H9 (cell line): ENCODE measurements at regions not wholly inside any gene's neighbourhood (a gene's known extent, or its start where the extent isn't known, plus 50 kb on each side); places are given as distances from the start of the nearest gene placed in this dataset.

Experiments used
- DNase-seq: peaks from one replicate; pipeline ENCODE4 v3.0.0-alpha.2; 2017
- H2AFZ ChIP-seq: one replicate; pipeline ENCODE4 v1.6.1; 2013; ENCODE audit warnings: mild to moderate bottlenecking, low read length, control low read depth, moderate library complexity
- H2AK5ac ChIP-seq: 2 replicates; pipeline ENCODE4 v1.6.1; 2013; ENCODE audit warnings: low read length, control low read depth, mixed read lengths; ENCODE audit not compliant: insufficient read length
- H2BK120ac ChIP-seq: one replicate; pipeline ENCODE4 v1.6.1; 2013; ENCODE audit warnings: low read depth, mild to moderate bottlenecking, low read length, control low read depth, inconsistent platforms; ENCODE audit not compliant: poor library complexity, severe bottlenecking
- H2BK12ac ChIP-seq: 2 replicates; pipeline ENCODE4 v1.6.1; 2013; ENCODE audit warnings: low read length, control low read depth, mixed read lengths, low read depth; ENCODE audit not compliant: insufficient read length
- H2BK15ac ChIP-seq: 2 replicates; pipeline ENCODE4 v1.6.1; 2013; ENCODE audit warnings: low read depth, low read length, control low read depth
- H2BK20ac ChIP-seq: one replicate; pipeline ENCODE4 v1.6.1; 2013; ENCODE audit warnings: low read depth, mild to moderate bottlenecking, low read length, control low read depth, inconsistent platforms; ENCODE audit not compliant: poor library complexity, severe bottlenecking
- H2BK5ac ChIP-seq: 2 replicates; pipeline ENCODE4 v1.6.1; 2013; ENCODE audit warnings: low read length, control low read depth, mixed read lengths; ENCODE audit not compliant: insufficient read length
- H3K14ac ChIP-seq: 2 replicates; pipeline ENCODE4 v1.6.1; 2013; ENCODE audit warnings: low read length, control low read depth; ENCODE audit not compliant: insufficient read depth
- H3K18ac ChIP-seq: 2 replicates; pipeline ENCODE4 v1.6.1; 2013; ENCODE audit warnings: low read depth, mild to moderate bottlenecking, mixed read lengths, low read length, control low read depth; ENCODE audit not compliant: insufficient read length
- H3K23ac ChIP-seq: 2 replicates; pipeline ENCODE4 v1.6.1; 2013; ENCODE audit warnings: low read length, control low read depth, mixed read lengths, low read depth; ENCODE audit not compliant: insufficient read length
- H3K23me2 ChIP-seq: 2 replicates; pipeline ENCODE4 v1.6.1; 2013; ENCODE audit warnings: low read depth, mild to moderate bottlenecking, mixed read lengths, low read length, control low read depth; ENCODE audit not compliant: insufficient read length, poor library complexity, severe bottlenecking
- H3K27ac ChIP-seq: 2 replicates; pipeline ENCODE4 v1.5.1; 2013; ENCODE audit warnings: low read length, control low read depth, mixed read lengths, low read depth; ENCODE audit not compliant: insufficient read length
- H3K27me3 ChIP-seq: 2 replicates; pipeline ENCODE4 v1.6.1; 2013; ENCODE audit warnings: low read length, control low read depth, inconsistent platforms; ENCODE audit not compliant: insufficient read depth
- H3K4ac ChIP-seq: 2 replicates; pipeline ENCODE4 v1.6.1; 2013; ENCODE audit warnings: low read depth, mild to moderate bottlenecking, control low read depth, inconsistent platforms, low read length, moderate library complexity
- H3K4me1 ChIP-seq: 2 replicates; pipeline ENCODE4 v1.6.1; 2013; ENCODE audit warnings: low read length, control low read depth, inconsistent platforms; ENCODE audit not compliant: insufficient read depth
- H3K4me2 ChIP-seq: 2 replicates; pipeline ENCODE4 v1.6.1; 2013; ENCODE audit warnings: low read length, control low read depth, mixed read lengths; ENCODE audit not compliant: insufficient read length, insufficient read depth
- H3K56ac ChIP-seq: 2 replicates; pipeline ENCODE4 v1.6.1; 2013; ENCODE audit warnings: low read depth, mild to moderate bottlenecking, mixed read lengths, low read length, control low read depth; ENCODE audit not compliant: insufficient read length
- H3K79me1 ChIP-seq: 2 replicates; pipeline ENCODE4 v1.6.1; 2013; ENCODE audit warnings: low read depth, mild to moderate bottlenecking, moderate library complexity, low read length, control low read depth, inconsistent platforms; ENCODE audit not compliant: insufficient read depth, poor library complexity, severe bottlenecking
- H3K79me2 ChIP-seq: 2 replicates; pipeline ENCODE4 v1.6.1; 2013; ENCODE audit warnings: low read length, control low read depth, inconsistent platforms; ENCODE audit not compliant: insufficient read depth
- H3K9ac ChIP-seq: 2 replicates; pipeline ENCODE4 v1.6.1; 2013; ENCODE audit warnings: low read length, control low read depth, mixed read lengths; ENCODE audit not compliant: insufficient read length; ENCODE audit errors: extremely low read depth
- H3K9me3 ChIP-seq: one replicate; pipeline ENCODE4 v1.6.1; 2013; ENCODE audit warnings: low read depth, low read length, inconsistent platforms; ENCODE audit not compliant: control insufficient read depth
- H3T11ph ChIP-seq: one replicate; pipeline ENCODE4 v1.6.1; 2013; ENCODE audit warnings: mild to moderate bottlenecking, low read length, control low read depth, inconsistent platforms
- H4K20me1 ChIP-seq: one replicate; pipeline ENCODE4 v1.6.1; 2013; ENCODE audit not compliant: control insufficient read depth, insufficient read length, insufficient read depth
- H4K5ac ChIP-seq: 2 replicates; pipeline ENCODE4 v1.6.1; 2013; ENCODE audit warnings: low read depth, mild to moderate bottlenecking, mixed read lengths, low read length, control low read depth; ENCODE audit not compliant: insufficient read length
- H4K8ac ChIP-seq: replicated peaks from 2 replicates; pipeline ENCODE4 v1.6.1; 2013; ENCODE audit warnings: low read length, control low read depth, mixed read lengths, low read depth; ENCODE audit not compliant: insufficient read length
- H4K91ac ChIP-seq: 2 replicates; pipeline ENCODE4 v1.6.1; 2013; ENCODE audit warnings: low read depth, mild to moderate bottlenecking, moderate library complexity, mixed read lengths, low read length, control low read depth; ENCODE audit not compliant: insufficient read length
- H3K27ac Mint-ChIP-seq, 3 experiments: 2 replicates in 2 of 3; 3 replicates in 1 of 3; pipeline ENCODE4 v1.8.0; 2020 to 2021; ENCODE audit warnings: mixed read lengths in 3 of 3, mild to moderate bottlenecking in 1 of 3, moderate library complexity in 1 of 3
- H3K27me3 Mint-ChIP-seq: 2 replicates; pipeline ENCODE4 v1.8.0; 2021; ENCODE audit warnings: low read depth, mild to moderate bottlenecking, moderate library complexity, mixed read lengths
- H3K36me3 Mint-ChIP-seq, 3 experiments: 2 replicates in 2 of 3; 3 replicates in 1 of 3; pipeline ENCODE4 v1.8.0; 2020 to 2021; ENCODE audit warnings: low read depth in 3 of 3, mixed read lengths in 3 of 3; ENCODE audit not compliant: insufficient read depth in 1 of 3
- H3K4me1 Mint-ChIP-seq, 2 experiments: 2 replicates each; pipeline ENCODE4 v1.8.0; 2020; ENCODE audit warnings: mixed read lengths in 2 of 2
- H3K4me3 Mint-ChIP-seq, 2 experiments: 2 replicates in 1 of 2; 3 replicates in 1 of 2; pipeline ENCODE4 v1.8.0; 2020 to 2021; ENCODE audit warnings: mild to moderate bottlenecking in 2 of 2, mixed read lengths in 2 of 2, moderate library complexity in 1 of 2
- H3K9me3 Mint-ChIP-seq, 2 experiments: 2 replicates in 1 of 2; 3 replicates in 1 of 2; pipeline ENCODE4 v1.8.0; 2020; ENCODE audit warnings: mild to moderate bottlenecking in 2 of 2, mixed read lengths in 2 of 2, moderate library complexity in 1 of 2
- WGBS: extraction: QIAGEN DNeasy Blood & Tissue Kit; methylation state at CpG from one replicate; pipeline ENCODE4 v1.1.7; 2013; ENCODE audit warnings: missing lambda C conversion rate, low lambda C conversion rate, mixed read lengths; ENCODE audit not compliant: insufficient read length; ENCODE audit errors: extremely low coverage; 5-methylcytosine and 5-hydroxymethylcytosine counted together
- TF ChIP-seq, protein P1 (sequence below): fragments of 200-600 bp; sonication (generic); conservative IDR thresholded peaks from 3 replicates; pipeline ENCODE4 v1.8.0; 2021; ENCODE audit warnings: antibody characterized with exemption, mild to moderate bottlenecking

- H3K18ac ChIP-seq: no peak overlapping the region
- WGBS: no CpG with 5 or more reads among the region's 3 CpGs
- H3K27me3 ChIP-seq: no peaks in the 10 kb centered on the region
- no peak overlapping the region for H4K8ac ChIP-seq
- H2BK12ac ChIP-seq: no peak overlapping the region
- no peak overlapping the region for H3K23ac ChIP-seq
- no peak overlapping the region for H3K4ac ChIP-seq
- H2AK5ac ChIP-seq: no peak overlapping the region
- no peak overlapping the region for H3K4me3 Mint-ChIP-seq
- peaks cover 19 to 26% of the 10 kb centered on the region in 2 experiments for H3K4me1 Mint-ChIP-seq
- no peak overlapping the region for H2BK5ac ChIP-seq
- no peak overlapping the region for H4K5ac ChIP-seq
- no peaks in the 10 kb centered on the region for H3K9me3 Mint-ChIP-seq
- H2BK15ac ChIP-seq: no peak overlapping the region
- TF ChIP-seq, protein P1, sequence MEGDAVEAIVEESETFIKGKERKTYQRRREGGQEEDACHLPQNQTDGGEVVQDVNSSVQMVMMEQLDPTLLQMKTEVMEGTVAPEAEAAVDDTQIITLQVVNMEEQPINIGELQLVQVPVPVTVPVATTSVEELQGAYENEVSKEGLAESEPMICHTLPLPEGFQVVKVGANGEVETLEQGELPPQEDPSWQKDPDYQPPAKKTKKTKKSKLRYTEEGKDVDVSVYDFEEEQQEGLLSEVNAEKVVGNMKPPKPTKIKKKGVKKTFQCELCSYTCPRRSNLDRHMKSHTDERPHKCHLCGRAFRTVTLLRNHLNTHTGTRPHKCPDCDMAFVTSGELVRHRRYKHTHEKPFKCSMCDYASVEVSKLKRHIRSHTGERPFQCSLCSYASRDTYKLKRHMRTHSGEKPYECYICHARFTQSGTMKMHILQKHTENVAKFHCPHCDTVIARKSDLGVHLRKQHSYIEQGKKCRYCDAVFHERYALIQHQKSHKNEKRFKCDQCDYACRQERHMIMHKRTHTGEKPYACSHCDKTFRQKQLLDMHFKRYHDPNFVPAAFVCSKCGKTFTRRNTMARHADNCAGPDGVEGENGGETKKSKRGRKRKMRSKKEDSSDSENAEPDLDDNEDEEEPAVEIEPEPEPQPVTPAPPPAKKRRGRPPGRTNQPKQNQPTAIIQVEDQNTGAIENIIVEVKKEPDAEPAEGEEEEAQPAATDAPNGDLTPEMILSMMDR: no peak
- no peaks in the 10 kb centered on the region for H3K23me2 ChIP-seq
- no peaks in the 10 kb centered on the region for H3K79me2 ChIP-seq
- H3T11ph ChIP-seq: no peak overlapping the region
- H3K56ac ChIP-seq: no peak overlapping the region
- H3K4me1 ChIP-seq: peaks cover 2% of the 10 kb centered on the region; the same call in 1 of the 2 replicates
- no peaks in the 10 kb centered on the region for H3K9me3 ChIP-seq
- no peak overlapping the region for H2BK20ac ChIP-seq
- H3K14ac ChIP-seq: no peak overlapping the region
- H3K9ac ChIP-seq: no peak overlapping the region
- no peak overlapping the region for H3K4me2 ChIP-seq
- no peaks in the 10 kb centered on the region for H3K36me3 Mint-ChIP-seq
- H3K27ac ChIP-seq: no peak overlapping the region
- no peak overlapping the region for H3K27ac Mint-ChIP-seq
- no peak overlapping the region for H2AFZ ChIP-seq
- no peak for DNase-seq
- H2BK120ac ChIP-seq: no peak overlapping the region
- H4K91ac ChIP-seq: no peak overlapping the region
- H3K79me1 ChIP-seq: no peaks in the 10 kb centered on the region
- no peaks in the 10 kb centered on the region for H4K20me1 ChIP-seq
- H3K27me3 Mint-ChIP-seq: no peaks in the 10 kb centered on the region
These were observed 1065.0 kb upstream of the RBFOX1 start for GRCh38 chr16:6267682-6268081.
